Adipocyte (in vitro differentiated cells): ENCODE measurements at regions not wholly inside any gene's neighbourhood (a gene's known extent, or its start where the extent isn't known, plus 50 kb on each side); places are given as distances from the start of the nearest gene placed in this dataset.

Experiments
- DNase-seq: peaks from one replicate; pipeline ENCODE4 v3.0.0-alpha.2; 2015; ENCODE audit warnings: low read depth
- H3K27me3 ChIP-seq: replicated peaks from 2 replicates; pipeline ENCODE4 v1.7.0; 2013; ENCODE audit warnings: mild to moderate bottlenecking, low read length, moderate library complexity; ENCODE audit not compliant: control insufficient read depth, insufficient read depth
- H3K36me3 ChIP-seq: 2 replicates; pipeline ENCODE4 v1.7.0; 2013; ENCODE audit warnings: low read length, mild to moderate bottlenecking, moderate library complexity; ENCODE audit not compliant: control insufficient read depth, insufficient read depth, severe bottlenecking
- H3K4me1 ChIP-seq: 2 replicates; pipeline ENCODE4 v1.7.0; 2013; ENCODE audit warnings: mild to moderate bottlenecking, low read length, moderate library complexity; ENCODE audit not compliant: control insufficient read depth, insufficient read depth
- H3K4me3 ChIP-seq: 2 replicates; pipeline ENCODE4 v1.7.0; 2013; ENCODE audit warnings: mild to moderate bottlenecking, low read length, moderate library complexity
- H3K9ac ChIP-seq: 2 replicates; pipeline ENCODE4 v1.7.0; 2013; ENCODE audit warnings: mild to moderate bottlenecking, low read length, moderate library complexity
- H3K9me3 ChIP-seq: 2 replicates; pipeline ENCODE4 v1.7.0; 2013; ENCODE audit warnings: mild to moderate bottlenecking, low read length, moderate library complexity; ENCODE audit not compliant: control insufficient read depth

GRCh38 chr4:1565598-1566295, 118.4 kb downstream of the FAM53A start:
- no peaks in the 10 kb centered on the region for H3K9me3 ChIP-seq
- no peak for DNase-seq
- H3K4me3 ChIP-seq, result no peak overlapping the region
- no peaks in the 10 kb centered on the region for H3K36me3 ChIP-seq
- H3K27me3 ChIP-seq, result peaks cover 49% of the 10 kb centered on the region
- no peak overlapping the region for H3K9ac ChIP-seq
- H3K4me1 ChIP-seq, result no peaks in the 10 kb centered on the region

GRCh38 chr4:1564535-1565375, 119.4 kb downstream of the FAM53A start:
- H3K27me3 ChIP-seq, result peaks cover 50% of the 10 kb centered on the region
- no peak for DNase-seq
- H3K4me1 ChIP-seq, result no peaks in the 10 kb centered on the region

DNA sequence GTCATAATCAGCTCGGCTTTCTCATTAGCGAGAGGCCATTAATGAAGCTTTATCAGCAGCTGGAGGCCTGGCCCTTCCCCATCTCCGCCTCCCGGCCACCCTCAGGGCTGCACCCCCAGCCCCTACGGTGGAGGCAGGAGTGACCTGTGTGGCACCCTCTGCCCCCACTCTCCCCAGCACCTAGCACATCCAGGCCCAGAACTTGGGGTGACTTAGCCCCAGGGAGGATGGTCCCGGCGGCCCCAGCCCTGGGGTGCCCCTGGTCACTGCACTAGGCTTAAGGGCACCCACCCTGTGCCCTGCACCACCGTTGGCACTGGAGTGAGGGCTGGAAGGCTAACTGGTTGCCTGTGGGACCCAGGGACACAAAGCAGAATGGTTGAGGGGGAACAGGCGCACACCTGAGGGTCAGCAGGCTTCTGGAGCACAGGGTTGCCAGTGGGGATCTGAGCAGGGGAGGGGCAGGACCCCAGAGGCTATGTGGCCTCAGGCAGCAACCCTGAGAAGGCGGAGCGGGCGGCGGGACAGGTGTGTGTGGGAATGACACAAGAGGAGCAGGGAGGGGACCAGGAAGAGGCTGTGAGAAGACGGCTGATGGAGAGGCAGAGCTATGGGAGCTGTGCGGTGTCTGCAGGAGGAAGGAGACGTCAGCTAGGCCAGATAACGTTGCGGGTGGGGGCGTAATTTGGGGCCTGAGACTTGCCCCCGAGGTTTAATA, 120.2 kb downstream of the FAM53A start:
- H3K4me3 ChIP-seq, result no peak overlapping the region
- H3K9me3 ChIP-seq, result no peaks in the 10 kb centered on the region
- no peaks in the 10 kb centered on the region for H3K36me3 ChIP-seq
- no peak for DNase-seq
- no peak overlapping the region for H3K9ac ChIP-seq
- no peaks in the 10 kb centered on the region for H3K4me1 ChIP-seq
- H3K27me3 ChIP-seq, result peaks cover 53% of the 10 kb centered on the region

More at GRCh38 chr4:1564535-1565375, 119.4 kb downstream of the FAM53A start:
- H3K4me3 ChIP-seq, result no peak overlapping the region
- H3K9ac ChIP-seq, result no peak overlapping the region
- H3K36me3 ChIP-seq, result no peaks in the 10 kb centered on the region
- no peaks in the 10 kb centered on the region for H3K9me3 ChIP-seq

DNA sequence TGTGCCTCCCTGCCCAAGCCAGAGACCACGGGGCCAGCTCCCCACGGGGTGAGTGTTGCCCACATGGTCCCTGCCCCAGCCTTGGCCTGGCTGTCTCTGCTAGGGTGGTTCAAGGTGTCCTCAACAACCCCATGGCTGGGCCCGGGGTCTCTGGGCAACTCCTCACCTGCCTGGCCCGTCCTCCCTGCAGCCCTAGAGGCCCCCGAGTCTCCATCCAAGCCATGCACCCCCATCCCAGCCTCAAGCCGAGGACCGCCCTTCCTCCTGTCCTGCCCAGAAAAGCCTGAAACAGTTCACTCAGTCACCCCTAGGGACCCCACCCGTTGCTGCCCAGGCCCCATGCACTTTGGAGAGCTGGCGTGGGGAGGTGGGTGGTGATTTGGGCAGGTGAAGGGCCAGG, 120.9 kb downstream of the FAM53A start:
- no peak for DNase-seq
- no peaks in the 10 kb centered on the region for H3K9me3 ChIP-seq
- no peaks in the 10 kb centered on the region for H3K4me1 ChIP-seq
- no peak overlapping the region for H3K9ac ChIP-seq
- no peaks in the 10 kb centered on the region for H3K36me3 ChIP-seq
- H3K4me3 ChIP-seq, result no peak overlapping the region
- peaks cover 54% of the 10 kb centered on the region for H3K27me3 ChIP-seq

DNA sequence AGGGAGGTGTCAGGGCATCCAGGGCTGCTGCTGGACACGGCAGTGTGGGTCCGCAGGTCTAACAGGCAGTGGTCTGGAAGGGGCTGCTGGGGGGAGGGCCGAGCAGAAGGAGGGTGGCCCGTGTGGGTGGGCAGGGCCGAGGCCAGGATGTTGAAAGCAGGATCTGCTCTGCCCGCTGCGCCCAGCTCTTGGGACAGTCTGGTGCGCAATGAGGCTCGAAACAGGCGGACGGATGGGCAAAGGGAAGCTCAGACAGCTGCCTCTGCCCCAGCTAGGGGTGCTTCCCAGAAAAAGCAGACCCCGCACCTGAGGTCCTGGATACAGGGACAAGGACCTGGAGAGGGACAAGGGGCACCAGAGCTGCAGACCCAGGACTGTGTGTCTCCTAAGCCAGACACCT, 121.3 kb downstream of the FAM53A start:
- Histone ChIP-seq H3K27me3 (peaks cover 58% of the 10 kb centered on the region), H3K36me3 (no peaks in the 10 kb centered on the region)

GRCh38 chr4:1562371-1562770, 121.7 kb downstream of the FAM53A start:
- no peaks in the 10 kb centered on the region for H3K4me1 ChIP-seq

More for the DNA sequence above, 121.3 kb downstream of the FAM53A start:
- DNase-seq, result no peak
- no peak overlapping the region for H3K9ac ChIP-seq
- no peak overlapping the region for H3K4me3 ChIP-seq
- no peaks in the 10 kb centered on the region for H3K4me1 ChIP-seq
- no peaks in the 10 kb centered on the region for H3K9me3 ChIP-seq

GRCh38 chr4:1561286-1561990, 122.7 kb downstream of the FAM53A start:
- DNase-seq, result no peak
- peaks cover 60% of the 10 kb centered on the region for H3K27me3 ChIP-seq
- no peak overlapping the region for H3K4me3 ChIP-seq
- no peak overlapping the region for H3K9ac ChIP-seq
- no peaks in the 10 kb centered on the region for H3K4me1 ChIP-seq
- no peaks in the 10 kb centered on the region for H3K9me3 ChIP-seq
- no peaks in the 10 kb centered on the region for H3K36me3 ChIP-seq

More at GRCh38 chr4:1562371-1562770, 121.7 kb downstream of the FAM53A start:
- H3K36me3 ChIP-seq, result no peaks in the 10 kb centered on the region
- H3K4me3 ChIP-seq, result no peak overlapping the region
- H3K9me3 ChIP-seq, result no peaks in the 10 kb centered on the region
- peaks cover 60% of the 10 kb centered on the region for H3K27me3 ChIP-seq
- no peak overlapping the region for H3K9ac ChIP-seq
- DNase-seq, result no peak

DNA sequence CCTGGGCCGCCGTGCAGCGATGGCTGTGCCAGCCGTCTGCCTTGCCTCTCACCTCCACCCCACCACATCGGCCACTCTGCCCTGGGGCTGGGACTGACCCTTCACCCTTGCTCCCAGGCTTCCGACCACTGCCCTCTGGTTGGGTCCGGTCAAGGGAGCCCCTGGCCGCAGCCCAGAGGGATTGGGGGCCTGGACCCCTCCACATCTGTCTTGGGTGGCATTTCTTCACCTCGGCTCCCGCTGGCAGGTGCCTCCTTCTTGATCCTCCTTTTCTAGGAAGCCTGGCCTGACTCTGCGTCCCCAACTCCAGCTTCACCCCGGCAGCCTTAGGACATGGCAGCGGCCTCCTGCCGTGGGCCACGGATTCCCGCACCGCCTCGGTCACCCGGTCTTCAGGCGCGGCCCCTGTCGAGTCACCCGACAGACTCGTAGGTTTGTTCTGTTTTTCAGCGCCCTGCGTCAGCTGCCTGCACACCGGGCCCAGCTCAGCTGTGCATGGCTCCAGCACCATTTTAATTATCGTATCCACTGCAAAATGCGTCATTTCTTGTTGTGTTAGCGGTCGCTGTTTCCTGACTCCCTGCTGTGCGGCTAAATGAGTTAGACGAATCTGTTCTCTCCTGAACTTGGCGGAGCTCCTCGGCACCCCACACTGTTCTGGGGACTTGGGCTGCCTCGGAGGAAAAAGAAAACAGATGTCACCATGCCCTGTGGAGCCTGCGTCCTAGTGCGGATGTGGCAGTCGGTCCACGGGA, 124.0 kb downstream of the FAM53A start:
- no peaks in the 10 kb centered on the region for H3K9me3 ChIP-seq
- no peak for DNase-seq
- H3K27me3 ChIP-seq, result peaks cover 61% of the 10 kb centered on the region
- H3K4me3 ChIP-seq, result no peak overlapping the region
- H3K9ac ChIP-seq, result no peak overlapping the region
- no peaks in the 10 kb centered on the region for H3K4me1 ChIP-seq
- H3K36me3 ChIP-seq, result no peaks in the 10 kb centered on the region

DNA sequence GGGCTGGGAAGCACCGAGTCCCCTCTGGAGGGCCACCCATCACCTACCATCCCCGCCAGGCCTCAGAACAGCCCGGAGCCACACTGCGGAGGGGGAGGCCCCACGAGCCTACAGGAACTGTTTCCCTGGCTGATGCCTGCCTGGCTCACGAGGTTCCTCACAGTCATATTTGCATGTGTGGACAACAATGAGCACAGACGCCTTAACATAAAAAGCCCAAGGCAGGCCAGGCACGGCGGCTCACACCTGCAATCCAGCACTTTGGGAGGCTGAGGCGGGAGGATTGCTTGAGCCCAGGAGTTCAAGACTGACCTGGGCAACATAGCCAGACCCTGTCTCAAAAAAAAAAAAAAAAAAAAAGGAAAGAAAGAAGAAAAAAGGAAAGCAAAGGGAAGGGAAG, 125.9 kb downstream of the FAM53A start:
- Histone ChIP-seq H3K4me3 (no peak overlapping the region), H3K9ac (no peak overlapping the region), H3K4me1 (no peaks in the 10 kb centered on the region), H3K9me3 (no peaks in the 10 kb centered on the region), H3K27me3 (peaks cover 64% of the 10 kb centered on the region), H3K36me3 (no peaks in the 10 kb centered on the region)
- no peak for DNase-seq

GRCh38 chr4:1557221-1557597, 126.9 kb downstream of the FAM53A start:
- no peaks in the 10 kb centered on the region for H3K9me3 ChIP-seq
- no peaks in the 10 kb centered on the region for H3K36me3 ChIP-seq
- H3K4me3 ChIP-seq, result no peak overlapping the region
- no peak for DNase-seq
- peaks cover 54% of the 10 kb centered on the region for H3K27me3 ChIP-seq
- H3K4me1 ChIP-seq, result no peaks in the 10 kb centered on the region
- H3K9ac ChIP-seq, result no peak overlapping the region
